GM19351 (cell line): ENCODE measurements at regions not wholly inside any gene's neighbourhood (a gene's known extent, or its start where the extent isn't known, plus 50 kb on each side); places are given as distances from the start of the nearest gene placed in this dataset.
A peak's percentile ranks its signal among the peaks of the same experiment; 100 is the strongest.
"Not testable (repeated sequence)": the region's sequence is repeated elsewhere in the genome, so short reads cannot be mapped to it uniquely, and the experiment has no call there.

Source experiments
- ATAC-seq: cut with Tn5 transposase; IDR thresholded peaks from one replicate; pipeline ENCODE4 v1.9.1; 2021; ENCODE audit warnings: mild to moderate bottlenecking, moderate library complexity; ENCODE audit not compliant: unreplicated experiment

- not testable (repeated sequence) for ATAC-seq
These were observed 232.9 kb upstream of the RASGRP1 start for GRCh38 chr15:38797506-38797905.

GRCh38 chr15:38799202-38799601 is 234.6 kb upstream of the RASGRP1 start:
- ATAC-seq = not testable (repeated sequence)

- ATAC-seq = no peak
These were observed 245.0 kb upstream of the RASGRP1 start for GRCh38 chr15:38809621-38810020.

- no peak for ATAC-seq
These were observed 246.1 kb upstream of the RASGRP1 start for GRCh38 chr15:38810686-38811085.

- not testable (repeated sequence) for ATAC-seq
These were observed 249.6 kb upstream of the RASGRP1 start for GRCh38 chr15:38814254-38814653.

- ATAC-seq = no peak
These were observed 250.3 kb upstream of the RASGRP1 start for GRCh38 chr15:38814891-38815290.

- peak; percentile 93 for ATAC-seq
These were observed 253.0 kb upstream of the RASGRP1 start for GRCh38 chr15:38817427-38818156.

GRCh38 chr15:38818157-38818790 is 253.7 kb upstream of the RASGRP1 start:
- ATAC-seq = no peak

GRCh38 chr15:38819387-38819950 is 254.9 kb upstream of the RASGRP1 start:
- ATAC-seq = no peak

GRCh38 chr15:38823263-38823662 is 258.6 kb upstream of the RASGRP1 start:
- ATAC-seq = no peak

GRCh38 chr15:38824719-38825118 is 260.1 kb upstream of the RASGRP1 start:
- ATAC-seq = no peak

GRCh38 chr15:38826880-38827279 is 262.3 kb upstream of the RASGRP1 start:
- no peak for ATAC-seq

- no peak for ATAC-seq
These were observed 263.5 kb upstream of the RASGRP1 start for GRCh38 chr15:38828031-38828532.

- no peak for ATAC-seq
These were observed 264.5 kb upstream of the RASGRP1 start for GRCh38 chr15:38829086-38829485.

GRCh38 chr15:38842226-38842625 is 277.6 kb upstream of the RASGRP1 start:
- no peak for ATAC-seq

- ATAC-seq = no peak
These were observed 278.5 kb upstream of the RASGRP1 start for GRCh38 chr15:38843051-38843501.

GRCh38 chr15:38843736-38844590 is 279.3 kb upstream of the RASGRP1 start:
- no peak for ATAC-seq

- no peak for ATAC-seq
These were observed 280.1 kb upstream of the RASGRP1 start for GRCh38 chr15:38844736-38845135.

GRCh38 chr15:38846346-38846745 is 281.7 kb upstream of the RASGRP1 start:
- ATAC-seq = no peak

GRCh38 chr15:38847666-38848065 is 283.1 kb upstream of the RASGRP1 start:
- ATAC-seq = no peak

- no peak for ATAC-seq
These were observed 284.4 kb upstream of the RASGRP1 start for GRCh38 chr15:38849046-38849445.
